Left kidney (tissue), 1 donor: ENCODE measurements at regions not wholly inside any gene's neighbourhood (a gene's known extent, or its start where the extent isn't known, plus 50 kb on each side); places are given as distances from the start of the nearest gene placed in this dataset.
"Not testable (repeated sequence)": the region's sequence is repeated elsewhere in the genome, so short reads cannot be mapped to it uniquely, and the experiment has no call there.

Source experiments
- DNase-seq: peaks from one replicate; pipeline ENCODE4 v3.0.0-alpha.2; 2013

GRCh38 chr5:154653418-154653763 lies 101.8 kb upstream of the LARP1 start:
- no peak for DNase-seq

DNA sequence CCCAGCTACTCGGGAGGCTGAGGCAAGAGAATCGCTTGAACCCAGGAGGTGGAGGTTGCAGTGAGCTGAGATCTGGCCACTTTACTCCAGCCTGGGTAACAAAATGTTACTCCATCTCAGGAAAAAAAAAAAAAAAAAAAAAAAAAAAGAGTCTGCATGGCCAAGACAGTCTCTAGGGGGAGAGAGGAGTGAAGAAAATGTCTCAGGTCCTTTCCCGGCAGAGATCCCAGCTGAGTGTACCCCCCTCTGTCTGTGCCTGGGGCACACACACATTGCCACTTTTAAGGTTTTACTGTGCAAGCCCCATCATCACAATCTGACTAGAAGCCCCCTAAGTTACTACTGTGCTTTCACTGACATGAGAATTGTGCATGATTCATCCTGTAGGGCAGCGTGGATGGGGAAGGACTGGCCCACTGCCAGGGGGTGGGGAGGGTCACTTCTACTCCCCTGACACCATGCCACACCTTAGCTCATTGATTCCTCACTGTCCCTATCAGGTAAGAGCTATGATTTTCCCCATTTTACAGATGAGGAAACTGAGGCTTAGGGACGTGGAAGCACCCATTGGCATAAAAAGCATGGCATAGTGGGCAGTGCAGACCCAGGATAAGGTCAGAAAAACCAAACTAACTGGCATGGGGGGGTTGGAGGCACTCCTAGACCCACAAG lies 102.3 kb upstream of the LARP1 start:
- no peak for DNase-seq

DNA sequence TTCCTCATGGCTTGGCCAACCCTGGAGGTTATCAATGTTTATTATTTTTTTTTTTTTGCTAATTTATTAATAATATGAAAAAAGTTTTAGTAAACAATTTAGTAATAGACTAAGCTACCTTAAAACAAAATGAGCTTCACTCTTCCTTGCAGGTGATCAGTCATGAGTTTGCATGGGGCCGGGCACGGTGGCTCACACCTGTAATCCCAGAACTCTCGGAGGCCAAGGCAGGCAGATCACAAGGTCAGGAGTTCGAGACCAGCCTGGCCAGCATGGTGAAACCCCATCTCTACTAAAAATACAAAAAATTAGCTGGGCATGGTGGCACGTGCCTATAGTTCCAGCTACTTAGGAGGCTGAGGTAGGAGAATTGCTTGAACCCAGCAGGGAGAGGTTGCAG lies 103.4 kb upstream of the LARP1 start:
- DNase-seq, result not testable (repeated sequence)

GRCh38 chr5:154648706-154649105 lies 106.5 kb upstream of the LARP1 start:
- DNase-seq, result no peak

DNA sequence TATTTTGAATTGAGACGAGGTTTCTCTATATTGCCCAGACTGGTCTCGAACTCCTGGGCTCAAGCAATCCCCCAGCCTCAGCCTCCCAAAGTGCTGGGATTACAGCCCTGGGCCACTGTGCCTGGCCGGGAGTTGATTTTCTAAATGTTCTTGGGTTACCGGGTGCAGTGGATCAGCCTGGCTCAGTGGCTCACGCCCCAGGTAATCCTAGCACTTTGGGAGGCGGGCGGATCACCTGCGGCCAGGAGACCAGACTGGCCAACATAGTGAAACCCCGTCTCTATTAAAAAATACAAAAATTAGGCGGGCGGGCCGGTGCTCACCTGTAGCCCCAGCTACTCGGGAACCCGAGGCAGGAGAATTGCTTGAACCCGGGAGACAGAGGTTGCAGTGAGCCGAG lies 106.9 kb upstream of the LARP1 start:
- DNase-seq, result no peak

- no peak for DNase-seq
Observed at GRCh38 chr5:154647761-154648145, 107.4 kb upstream of the LARP1 start.

- DNase-seq, result no peak
Observed at GRCh38 chr5:154647114-154647760, 107.9 kb upstream of the LARP1 start.

GRCh38 chr5:154646745-154647113 lies 108.4 kb upstream of the LARP1 start:
- DNase-seq, result no peak

DNA sequence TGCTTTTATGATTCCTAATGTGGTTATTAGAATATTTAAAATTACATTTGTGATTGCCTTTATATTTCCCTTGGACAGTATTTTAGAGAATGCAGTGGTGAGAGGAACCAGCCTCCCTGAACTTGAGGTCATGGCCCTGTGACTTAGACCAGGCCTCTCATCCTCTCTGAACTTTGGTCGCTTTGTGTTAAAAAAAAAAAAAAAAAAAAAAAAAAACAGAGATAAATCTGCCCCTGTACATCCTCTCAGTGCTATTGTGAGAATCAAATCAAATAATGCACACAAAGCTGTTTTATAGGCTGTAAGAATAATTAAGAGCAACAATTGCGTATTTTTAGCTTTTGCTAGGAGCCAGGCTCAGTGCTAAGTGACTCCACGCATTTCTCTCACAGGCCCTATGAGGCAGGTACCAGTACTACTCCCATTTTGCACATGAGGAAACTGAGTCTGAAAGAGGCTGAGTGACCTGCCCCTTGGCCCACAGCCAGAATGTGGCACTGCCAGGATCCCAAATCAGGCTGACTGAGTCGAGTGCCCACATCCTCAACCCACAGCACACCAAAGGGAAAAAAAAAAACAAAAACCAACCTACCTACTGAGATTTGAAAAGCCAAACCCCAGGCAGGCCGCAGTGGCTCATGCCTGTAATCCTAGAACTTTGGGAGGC lies 110.3 kb upstream of the LARP1 start:
- DNase-seq, result no peak

DNA sequence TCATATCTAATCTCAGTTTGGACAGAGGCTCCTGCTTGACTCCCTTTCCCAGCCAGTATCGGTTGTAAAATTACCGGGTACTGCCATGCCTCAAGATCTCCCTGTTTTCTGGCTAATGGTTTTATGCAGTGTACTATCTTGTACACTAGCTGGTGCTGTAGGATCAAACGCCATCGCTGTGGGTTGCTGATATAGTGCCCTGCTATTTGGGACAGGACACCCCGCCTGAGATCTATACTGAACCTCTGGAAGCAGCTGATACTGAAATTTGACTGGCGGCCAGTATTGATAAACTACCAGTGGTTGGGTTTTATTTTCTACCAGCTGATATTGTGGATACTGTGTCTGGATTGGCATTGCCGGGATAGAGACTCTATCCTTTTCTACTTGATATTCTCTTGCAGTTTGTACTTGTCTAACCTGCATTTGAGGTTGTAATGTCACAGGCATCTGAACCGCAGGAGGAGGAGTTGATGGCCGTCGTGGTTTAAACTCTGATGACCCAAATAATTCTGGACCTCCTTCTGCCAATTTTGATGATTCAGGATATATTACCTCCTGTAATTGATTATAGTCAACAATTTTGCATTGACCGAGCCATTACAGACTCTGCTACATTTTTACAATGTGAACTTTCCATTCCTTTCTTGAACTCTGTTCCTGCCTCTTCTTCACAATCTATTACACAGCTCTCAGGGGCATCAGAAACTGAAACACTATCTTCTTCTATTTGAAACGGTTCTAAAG lies 112.5 kb upstream of the LARP1 start:
- DNase-seq, result no peak

DNA sequence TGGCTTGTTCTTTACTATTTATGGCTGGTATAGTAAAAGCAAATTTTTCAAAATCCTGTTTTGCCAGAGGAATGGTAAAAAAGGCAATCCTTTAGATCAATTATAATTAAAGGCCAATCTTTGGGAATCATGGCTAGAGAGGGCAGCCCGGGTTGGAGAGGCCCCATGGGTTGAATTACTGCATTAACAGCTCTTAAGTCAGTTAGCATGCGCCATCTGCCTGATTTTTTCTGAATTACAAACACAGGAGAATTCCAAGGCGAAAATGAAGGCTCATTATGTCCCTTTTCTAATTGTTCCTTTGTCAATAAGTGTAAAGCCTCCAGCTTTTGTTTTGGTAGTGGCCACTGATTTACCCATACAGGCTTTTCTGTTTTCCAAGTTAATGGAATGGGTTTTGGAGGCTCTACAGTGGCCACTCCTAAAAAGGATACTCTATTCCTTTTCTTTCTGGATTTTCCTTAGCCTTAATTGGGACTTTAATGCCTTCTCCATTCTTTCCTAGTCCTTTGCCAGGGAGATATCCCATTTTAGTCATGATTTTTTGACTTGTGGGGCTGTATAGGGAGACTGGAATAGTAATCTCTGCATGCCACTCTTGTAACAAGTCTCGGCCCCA lies 114.9 kb upstream of the LARP1 start:
- DNase-seq, result not testable (repeated sequence)

GRCh38 chr5:154636786-154637185 lies 118.4 kb upstream of the LARP1 start:
- not testable (repeated sequence) for DNase-seq

DNA sequence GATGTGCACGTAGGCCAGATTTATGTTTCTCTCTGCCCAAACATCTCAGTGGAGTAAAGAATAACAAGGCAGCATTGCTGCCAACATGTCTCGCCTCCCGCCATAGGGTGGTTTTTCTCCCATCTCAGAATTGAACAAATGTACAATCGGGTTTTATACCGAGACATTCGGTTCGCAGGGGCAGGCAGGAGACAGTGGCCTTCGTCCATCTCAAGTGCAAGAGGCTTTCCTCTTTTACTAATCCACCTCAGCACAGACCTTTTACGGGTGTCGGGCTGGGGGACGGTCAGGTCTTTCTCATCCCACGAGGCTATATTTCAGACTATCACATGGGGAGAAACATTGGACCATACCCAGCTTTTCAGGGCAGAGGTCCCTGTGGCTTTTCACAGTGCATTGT lies 118.9 kb upstream of the LARP1 start:
- not testable (repeated sequence) for DNase-seq

GRCh38 chr5:154633744-154634143 lies 121.4 kb upstream of the LARP1 start:
- DNase-seq, result not testable (repeated sequence)

- DNase-seq, result no peak
Observed at GRCh38 chr5:154631141-154631540, 124.0 kb upstream of the LARP1 start.

GRCh38 chr5:154630410-154630809 lies 124.8 kb upstream of the LARP1 start:
- no peak for DNase-seq

DNA sequence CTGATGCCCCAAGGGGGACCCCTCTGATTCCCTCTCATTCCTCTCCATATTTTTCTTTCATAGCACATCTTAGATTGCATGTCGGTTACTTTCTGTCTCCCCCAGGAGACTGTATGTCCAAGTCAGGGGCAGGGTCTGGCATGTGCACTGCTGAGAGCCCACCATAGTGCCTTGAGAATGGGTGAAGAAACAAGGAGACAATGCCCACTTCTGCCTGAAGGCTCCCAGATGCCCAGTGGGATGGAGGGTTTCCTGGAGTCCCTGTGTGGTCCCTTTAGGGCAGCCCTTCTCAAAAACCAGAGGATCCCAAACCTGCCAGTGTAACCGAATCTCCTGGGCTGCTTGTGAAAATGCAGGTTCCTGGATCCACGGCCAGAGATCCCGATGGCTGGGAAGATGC lies 126.5 kb upstream of the LARP1 start:
- DNase-seq, result no peak

GRCh38 chr5:154627698-154628678 lies 127.2 kb upstream of the LARP1 start:
- DNase-seq, result no peak

DNA sequence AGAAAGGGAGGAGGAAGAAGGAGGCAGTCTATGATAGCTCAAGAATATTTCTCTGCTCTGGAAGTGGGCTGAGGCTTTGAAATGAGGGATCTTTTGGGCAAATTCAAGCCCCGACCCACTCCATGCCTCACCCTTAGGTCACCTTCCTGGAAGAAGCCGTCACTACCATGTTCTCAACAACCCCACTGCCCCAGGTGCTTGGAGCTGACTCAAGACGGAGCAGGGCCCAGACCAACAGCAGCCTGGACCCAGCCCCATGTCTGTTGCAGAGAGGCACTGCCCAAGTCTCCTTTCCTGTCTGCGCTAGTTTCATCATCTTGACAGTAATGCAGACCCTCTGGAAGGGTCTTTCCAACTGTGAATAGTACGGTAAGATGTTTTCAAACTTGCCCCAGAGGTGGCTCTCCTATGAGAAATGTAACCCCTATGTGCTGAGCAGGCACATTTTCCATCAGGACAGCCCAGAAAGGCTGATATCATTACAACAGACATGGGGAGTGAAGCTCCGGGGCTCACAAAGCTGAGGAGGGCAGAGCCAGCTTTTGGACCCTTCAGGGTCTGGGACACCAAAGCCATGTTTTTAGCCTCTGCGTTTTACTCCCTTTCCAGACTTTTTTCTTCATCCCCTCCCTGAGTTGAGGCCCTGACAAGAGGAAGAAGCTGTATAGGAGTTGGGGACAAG lies 128.2 kb upstream of the LARP1 start:
- DNase-seq, result no peak

DNA sequence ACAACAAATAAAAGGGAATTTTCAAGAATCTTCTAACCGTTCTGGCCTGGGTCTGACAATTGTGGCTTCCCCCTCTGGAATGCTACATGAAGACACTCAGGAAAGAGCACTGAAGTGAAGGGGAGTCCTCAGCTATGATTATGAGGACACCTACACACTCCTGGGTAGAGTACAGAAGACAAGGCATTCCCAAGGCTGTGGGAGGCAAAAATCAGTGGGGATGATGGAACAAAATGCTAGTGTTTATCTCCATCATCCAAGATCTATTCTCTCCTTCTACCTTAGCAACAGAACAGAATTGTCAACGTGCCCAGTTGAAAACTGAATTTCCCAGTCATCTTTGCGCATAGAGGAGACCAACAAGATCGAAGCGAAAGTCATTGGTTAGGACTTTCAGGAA lies 130.1 kb upstream of the LARP1 start:
- DNase-seq, result no peak

- DNase-seq, result no peak
Observed at GRCh38 chr5:154624341-154624740, 130.8 kb upstream of the LARP1 start.
